H9 (cell line): ENCODE measurements at regions not wholly inside any gene's neighbourhood (a gene's known extent, or its start where the extent isn't known, plus 50 kb on each side); places are given as distances from the start of the nearest gene placed in this dataset.

Source experiments
- DNase-seq: peaks from one replicate; pipeline ENCODE4 v3.0.0-alpha.2; 2017
- H2AFZ ChIP-seq: one replicate; pipeline ENCODE4 v1.6.1; 2013; ENCODE audit warnings: mild to moderate bottlenecking, low read length, control low read depth, moderate library complexity
- H2AK5ac ChIP-seq: 2 replicates; pipeline ENCODE4 v1.6.1; 2013; ENCODE audit warnings: low read length, control low read depth, mixed read lengths; ENCODE audit not compliant: insufficient read length
- H2BK120ac ChIP-seq: one replicate; pipeline ENCODE4 v1.6.1; 2013; ENCODE audit warnings: low read depth, mild to moderate bottlenecking, low read length, control low read depth, inconsistent platforms; ENCODE audit not compliant: poor library complexity, severe bottlenecking
- H2BK12ac ChIP-seq: 2 replicates; pipeline ENCODE4 v1.6.1; 2013; ENCODE audit warnings: low read length, control low read depth, mixed read lengths, low read depth; ENCODE audit not compliant: insufficient read length
- H2BK15ac ChIP-seq: 2 replicates; pipeline ENCODE4 v1.6.1; 2013; ENCODE audit warnings: low read depth, low read length, control low read depth
- H2BK20ac ChIP-seq: one replicate; pipeline ENCODE4 v1.6.1; 2013; ENCODE audit warnings: low read depth, mild to moderate bottlenecking, low read length, control low read depth, inconsistent platforms; ENCODE audit not compliant: poor library complexity, severe bottlenecking
- H2BK5ac ChIP-seq: 2 replicates; pipeline ENCODE4 v1.6.1; 2013; ENCODE audit warnings: low read length, control low read depth, mixed read lengths; ENCODE audit not compliant: insufficient read length
- H3K14ac ChIP-seq: 2 replicates; pipeline ENCODE4 v1.6.1; 2013; ENCODE audit warnings: low read length, control low read depth; ENCODE audit not compliant: insufficient read depth
- H3K18ac ChIP-seq: 2 replicates; pipeline ENCODE4 v1.6.1; 2013; ENCODE audit warnings: low read depth, mild to moderate bottlenecking, mixed read lengths, low read length, control low read depth; ENCODE audit not compliant: insufficient read length
- H3K23ac ChIP-seq: 2 replicates; pipeline ENCODE4 v1.6.1; 2013; ENCODE audit warnings: low read length, control low read depth, mixed read lengths, low read depth; ENCODE audit not compliant: insufficient read length
- H3K23me2 ChIP-seq: 2 replicates; pipeline ENCODE4 v1.6.1; 2013; ENCODE audit warnings: low read depth, mild to moderate bottlenecking, mixed read lengths, low read length, control low read depth; ENCODE audit not compliant: insufficient read length, poor library complexity, severe bottlenecking
- H3K27ac ChIP-seq: 2 replicates; pipeline ENCODE4 v1.5.1; 2013; ENCODE audit warnings: low read length, control low read depth, mixed read lengths, low read depth; ENCODE audit not compliant: insufficient read length
- H3K27me3 ChIP-seq: 2 replicates; pipeline ENCODE4 v1.6.1; 2013; ENCODE audit warnings: low read length, control low read depth, inconsistent platforms; ENCODE audit not compliant: insufficient read depth
- H3K4ac ChIP-seq: 2 replicates; pipeline ENCODE4 v1.6.1; 2013; ENCODE audit warnings: low read depth, mild to moderate bottlenecking, control low read depth, inconsistent platforms, low read length, moderate library complexity
- H3K4me1 ChIP-seq: 2 replicates; pipeline ENCODE4 v1.6.1; 2013; ENCODE audit warnings: low read length, control low read depth, inconsistent platforms; ENCODE audit not compliant: insufficient read depth
- H3K4me2 ChIP-seq: 2 replicates; pipeline ENCODE4 v1.6.1; 2013; ENCODE audit warnings: low read length, control low read depth, mixed read lengths; ENCODE audit not compliant: insufficient read length, insufficient read depth
- H3K56ac ChIP-seq: 2 replicates; pipeline ENCODE4 v1.6.1; 2013; ENCODE audit warnings: low read depth, mild to moderate bottlenecking, mixed read lengths, low read length, control low read depth; ENCODE audit not compliant: insufficient read length
- H3K79me1 ChIP-seq: 2 replicates; pipeline ENCODE4 v1.6.1; 2013; ENCODE audit warnings: low read depth, mild to moderate bottlenecking, moderate library complexity, low read length, control low read depth, inconsistent platforms; ENCODE audit not compliant: insufficient read depth, poor library complexity, severe bottlenecking
- H3K79me2 ChIP-seq: 2 replicates; pipeline ENCODE4 v1.6.1; 2013; ENCODE audit warnings: low read length, control low read depth, inconsistent platforms; ENCODE audit not compliant: insufficient read depth
- H3K9ac ChIP-seq: 2 replicates; pipeline ENCODE4 v1.6.1; 2013; ENCODE audit warnings: low read length, control low read depth, mixed read lengths; ENCODE audit not compliant: insufficient read length; ENCODE audit errors: extremely low read depth
- H3K9me3 ChIP-seq: one replicate; pipeline ENCODE4 v1.6.1; 2013; ENCODE audit warnings: low read depth, low read length, inconsistent platforms; ENCODE audit not compliant: control insufficient read depth
- H3T11ph ChIP-seq: one replicate; pipeline ENCODE4 v1.6.1; 2013; ENCODE audit warnings: mild to moderate bottlenecking, low read length, control low read depth, inconsistent platforms
- H4K20me1 ChIP-seq: one replicate; pipeline ENCODE4 v1.6.1; 2013; ENCODE audit not compliant: control insufficient read depth, insufficient read length, insufficient read depth
- H4K5ac ChIP-seq: 2 replicates; pipeline ENCODE4 v1.6.1; 2013; ENCODE audit warnings: low read depth, mild to moderate bottlenecking, mixed read lengths, low read length, control low read depth; ENCODE audit not compliant: insufficient read length
- H4K8ac ChIP-seq: replicated peaks from 2 replicates; pipeline ENCODE4 v1.6.1; 2013; ENCODE audit warnings: low read length, control low read depth, mixed read lengths, low read depth; ENCODE audit not compliant: insufficient read length
- H4K91ac ChIP-seq: 2 replicates; pipeline ENCODE4 v1.6.1; 2013; ENCODE audit warnings: low read depth, mild to moderate bottlenecking, moderate library complexity, mixed read lengths, low read length, control low read depth; ENCODE audit not compliant: insufficient read length
- H3K27ac Mint-ChIP-seq, 3 experiments: 2 replicates in 2 of 3; 3 replicates in 1 of 3; pipeline ENCODE4 v1.8.0; 2020 to 2021; ENCODE audit warnings: mixed read lengths in 3 of 3, mild to moderate bottlenecking in 1 of 3, moderate library complexity in 1 of 3
- H3K27me3 Mint-ChIP-seq: 2 replicates; pipeline ENCODE4 v1.8.0; 2021; ENCODE audit warnings: low read depth, mild to moderate bottlenecking, moderate library complexity, mixed read lengths
- H3K36me3 Mint-ChIP-seq, 3 experiments: 2 replicates in 2 of 3; 3 replicates in 1 of 3; pipeline ENCODE4 v1.8.0; 2020 to 2021; ENCODE audit warnings: low read depth in 3 of 3, mixed read lengths in 3 of 3; ENCODE audit not compliant: insufficient read depth in 1 of 3
- H3K4me1 Mint-ChIP-seq, 2 experiments: 2 replicates each; pipeline ENCODE4 v1.8.0; 2020; ENCODE audit warnings: mixed read lengths in 2 of 2
- H3K4me3 Mint-ChIP-seq, 2 experiments: 2 replicates in 1 of 2; 3 replicates in 1 of 2; pipeline ENCODE4 v1.8.0; 2020 to 2021; ENCODE audit warnings: mild to moderate bottlenecking in 2 of 2, mixed read lengths in 2 of 2, moderate library complexity in 1 of 2
- H3K9me3 Mint-ChIP-seq, 2 experiments: 2 replicates in 1 of 2; 3 replicates in 1 of 2; pipeline ENCODE4 v1.8.0; 2020; ENCODE audit warnings: mild to moderate bottlenecking in 2 of 2, mixed read lengths in 2 of 2, moderate library complexity in 1 of 2
- WGBS: extraction: QIAGEN DNeasy Blood & Tissue Kit; methylation state at CpG from one replicate; pipeline ENCODE4 v1.1.7; 2013; ENCODE audit warnings: missing lambda C conversion rate, low lambda C conversion rate, mixed read lengths; ENCODE audit not compliant: insufficient read length; ENCODE audit errors: extremely low coverage; 5-methylcytosine and 5-hydroxymethylcytosine counted together
- TF ChIP-seq, protein P1 (sequence below): fragments of 200-600 bp; sonication (generic); conservative IDR thresholded peaks from 3 replicates; pipeline ENCODE4 v1.8.0; 2021; ENCODE audit warnings: antibody characterized with exemption, mild to moderate bottlenecking

DNA sequence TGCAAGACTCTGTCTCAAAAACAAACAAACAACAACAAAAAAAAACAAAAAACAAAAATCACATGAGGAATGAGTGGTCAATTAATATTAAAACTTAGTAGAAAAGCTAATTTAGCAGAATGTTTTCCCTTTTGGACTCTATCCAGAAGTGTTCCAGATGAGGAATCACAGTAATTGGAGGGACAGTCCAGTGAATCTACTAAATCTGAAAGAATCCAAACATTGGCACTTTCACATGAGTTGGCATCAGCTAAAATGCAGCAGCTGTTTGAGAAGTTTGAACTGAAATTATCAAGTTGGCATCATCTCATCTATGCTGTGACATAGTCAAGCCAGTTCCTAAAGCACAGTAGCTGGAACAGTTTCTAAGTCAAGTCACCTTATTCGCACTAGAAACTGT, 367.8 kb downstream of the PPP1R3A start:
- no peak overlapping the region for H3K9ac ChIP-seq
- H2BK12ac ChIP-seq = no peak overlapping the region
- H3K23ac ChIP-seq = no peak overlapping the region
- no peak overlapping the region for H2BK5ac ChIP-seq
- no peak overlapping the region for H3K4me2 ChIP-seq
- no peak overlapping the region for H2BK120ac ChIP-seq
- H3K14ac ChIP-seq = no peak overlapping the region
- no peak overlapping the region for H3K27ac ChIP-seq
- no peaks in the 10 kb centered on the region for H3K79me1 ChIP-seq
- no peak overlapping the region for H2BK15ac ChIP-seq
- H3T11ph ChIP-seq = no peak overlapping the region
- no peak for DNase-seq
- no peak overlapping the region for H3K4ac ChIP-seq
- H3K79me2 ChIP-seq = no peaks in the 10 kb centered on the region
- Mint-ChIP-seq H3K4me1 (no peaks in the 10 kb centered on the region), H3K4me3 (no peak overlapping the region), H3K27ac (no peak overlapping the region), H3K27me3 (no peaks in the 10 kb centered on the region), H3K36me3 (no peaks in the 10 kb centered on the region; a peak in 1 of 7 replicates), H3K9me3 (peaks cover 0 to 30% of the 10 kb centered on the region in 2 experiments; a peak in 2 of 5 replicates)
- no peak overlapping the region for H4K91ac ChIP-seq
- no peaks in the 10 kb centered on the region for H3K9me3 ChIP-seq
- H2AFZ ChIP-seq = no peak overlapping the region
- WGBS = no CpG with 5 or more reads among the region's 1 CpG
- TF ChIP-seq, protein P1, sequence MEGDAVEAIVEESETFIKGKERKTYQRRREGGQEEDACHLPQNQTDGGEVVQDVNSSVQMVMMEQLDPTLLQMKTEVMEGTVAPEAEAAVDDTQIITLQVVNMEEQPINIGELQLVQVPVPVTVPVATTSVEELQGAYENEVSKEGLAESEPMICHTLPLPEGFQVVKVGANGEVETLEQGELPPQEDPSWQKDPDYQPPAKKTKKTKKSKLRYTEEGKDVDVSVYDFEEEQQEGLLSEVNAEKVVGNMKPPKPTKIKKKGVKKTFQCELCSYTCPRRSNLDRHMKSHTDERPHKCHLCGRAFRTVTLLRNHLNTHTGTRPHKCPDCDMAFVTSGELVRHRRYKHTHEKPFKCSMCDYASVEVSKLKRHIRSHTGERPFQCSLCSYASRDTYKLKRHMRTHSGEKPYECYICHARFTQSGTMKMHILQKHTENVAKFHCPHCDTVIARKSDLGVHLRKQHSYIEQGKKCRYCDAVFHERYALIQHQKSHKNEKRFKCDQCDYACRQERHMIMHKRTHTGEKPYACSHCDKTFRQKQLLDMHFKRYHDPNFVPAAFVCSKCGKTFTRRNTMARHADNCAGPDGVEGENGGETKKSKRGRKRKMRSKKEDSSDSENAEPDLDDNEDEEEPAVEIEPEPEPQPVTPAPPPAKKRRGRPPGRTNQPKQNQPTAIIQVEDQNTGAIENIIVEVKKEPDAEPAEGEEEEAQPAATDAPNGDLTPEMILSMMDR = no peak
- no peaks in the 10 kb centered on the region for H3K4me1 ChIP-seq
- no peak overlapping the region for H3K56ac ChIP-seq
- no peak overlapping the region for H2AK5ac ChIP-seq
- H4K5ac ChIP-seq = no peak overlapping the region
- no peaks in the 10 kb centered on the region for H4K20me1 ChIP-seq
- no peak overlapping the region for H3K18ac ChIP-seq
- H3K27me3 ChIP-seq = no peaks in the 10 kb centered on the region
- H2BK20ac ChIP-seq = no peak overlapping the region
- no peaks in the 10 kb centered on the region for H3K23me2 ChIP-seq
- no peak overlapping the region for H4K8ac ChIP-seq
